GM12878 (cell line): ENCODE measurements at regions not wholly inside any gene's neighbourhood (a gene's known extent, or its start where the extent isn't known, plus 50 kb on each side); places are given as distances from the start of the nearest gene placed in this dataset.

Experiments
- ATAC-seq: fragments of 200-7000 bp; cut with Tn5 transposase; 3 replicates; pipeline ENCODE4 v1.9.1; 2020; ENCODE audit warnings: mild to moderate bottlenecking, moderate library complexity
- BruUV-seq: library from RNA; stranded (reverse); fragments of 400-500 nt; replicated peaks from 2 replicates; lab custom pipeline; 2021; lab: Mats Ljungman, UMichigan
- CTCF ChIA-PET: fragments of 300-600 bp; sonication (Branson Sonifier 250); formaldehyde crosslinking; extraction: SDS; loops from one replicate; lab custom pipeline; 2021; ENCODE audit warnings: inconsistent platforms; lab: Yijun Ruan, JAX
- POLR2A ChIA-PET: fragments of 350-600 bp; formaldehyde crosslinking; extraction: SDS; loops from one replicate; lab custom pipeline; 2021; ENCODE audit warnings: inconsistent platforms; lab: Charles Lee
- RAD21 ChIA-PET: fragments of 300-600 bp; sonication (Branson Sonifier 250); formaldehyde crosslinking; loops from one replicate; lab custom pipeline; 2023; ENCODE audit warnings: antibody characterized with exemption; ENCODE audit not compliant: unreplicated experiment; lab: Charles Lee
- SMC1A ChIA-PET: fragments of 300-600 bp; sonication (Branson Sonifier 250); formaldehyde crosslinking; loops from one replicate; lab custom pipeline; 2023; ENCODE audit not compliant: unreplicated experiment, uncharacterized antibody; lab: Charles Lee
- DNase-seq: peaks from one replicate; pipeline ENCODE4 v3.0.0-alpha.2; 2011; ENCODE audit warnings: low read depth, low spot score
- FAIRE-seq: peaks from 3 replicates; lab custom pipeline; 2011; peaks lifted over from hg19 to GRCh38; lab: Jason Lieb, UNC
- H2AFZ ChIP-seq: 2 replicates; pipeline ENCODE4 v1.6.0; 2011; ENCODE audit warnings: low read depth, low read length, control low read depth; ENCODE audit not compliant: control insufficient read depth
- H3K27ac ChIP-seq: 2 replicates; pipeline ENCODE4 v1.5.1; 2011; ENCODE audit warnings: control low read depth; ENCODE audit not compliant: control insufficient read depth, insufficient read depth
- H3K27me3 ChIP-seq, 2 experiments: replicated peaks in 1 of 2; 2 replicates each; pipeline versions ENCODE4 v1.6.0 to v1.6.1; 2011; ENCODE audit warnings: low read length in 1 of 2; ENCODE audit not compliant: control insufficient read depth in 2 of 2, insufficient read depth in 2 of 2
- H3K36me3 ChIP-seq, 2 experiments: 2 replicates each; pipeline ENCODE4 v1.5.1; 2011; ENCODE audit warnings: low read length in 1 of 2; ENCODE audit not compliant: control insufficient read depth in 2 of 2, insufficient read depth in 2 of 2
- H3K4me1 ChIP-seq: 2 replicates; pipeline ENCODE4 v1.6.1; 2011; ENCODE audit warnings: mild to moderate bottlenecking, low read length, moderate library complexity, mixed read lengths; ENCODE audit not compliant: control insufficient read depth, insufficient read depth
- H3K4me2 ChIP-seq: 2 replicates; pipeline ENCODE4 v1.6.0; 2011; ENCODE audit warnings: control low read depth; ENCODE audit not compliant: control insufficient read depth, insufficient read depth
- H3K4me3 ChIP-seq: fragments of 200-600 bp; sonication (generic); 2 replicates; pipeline ENCODE4 v1.5.1; 2016
- H3K79me2 ChIP-seq: 2 replicates; pipeline ENCODE4 v1.6.0; 2011; ENCODE audit warnings: low read length; ENCODE audit not compliant: control insufficient read depth, insufficient read depth
- H3K9ac ChIP-seq: 2 replicates; pipeline ENCODE4 v1.8.0; 2011; ENCODE audit warnings: low read length, control low read depth, mixed read lengths; ENCODE audit not compliant: control insufficient read depth, insufficient read depth
- H3K9me3 ChIP-seq: replicated peaks from 3 replicates; pipeline ENCODE4 v1.5.1; 2011; ENCODE audit warnings: mild to moderate bottlenecking, low read length; ENCODE audit not compliant: control insufficient read depth, insufficient read depth
- H4K20me1 ChIP-seq: 2 replicates; pipeline ENCODE4 v1.6.0; 2011; ENCODE audit not compliant: control insufficient read depth, insufficient read depth
- BMI1 ChIP-seq: fragments of 450-650 bp; IDR thresholded peaks from 2 replicates; pipeline ENCODE4 v1.6.1; 2016; ENCODE audit warnings: mild to moderate bottlenecking, moderate library complexity, borderline replicate concordance
- CHD1 ChIP-seq: IDR thresholded peaks from 2 replicates; pipeline ENCODE4 v1.6.1; 2012; ENCODE audit warnings: low read depth, low read length, improper control_type of control experiment
- EED ChIP-seq: sonication (generic); IDR thresholded peaks from 2 replicates; pipeline ENCODE4 v1.6.1; 2016; ENCODE audit warnings: antibody characterized with exemption, low read depth
- EP300 ChIP-seq, 2 experiments: fragments of 150-350 bp in 1 of 2; IDR thresholded peaks; 2 replicates each; pipeline ENCODE4 v1.6.1; 2011 to 2012; ENCODE audit warnings: low read depth in 2 of 2, low read length in 2 of 2, borderline replicate concordance in 1 of 2, improper control_type of control experiment in 1 of 2, inconsistent platforms in 1 of 2; ENCODE audit not compliant: control insufficient read depth in 1 of 2
- HDAC2 ChIP-seq: fragments of 200-600 bp; sonication (generic); IDR thresholded peaks from 2 replicates; pipeline ENCODE4 v1.6.1; 2017
- KAT2A ChIP-seq: conservative IDR thresholded peaks from 2 replicates; pipeline ENCODE4 v1.6.1; 2011; ENCODE audit warnings: low read depth, low read length; ENCODE audit not compliant: control insufficient read depth
- LARP7 ChIP-seq: fragments of 450-650 bp; IDR thresholded peaks from 2 replicates; pipeline ENCODE4 v1.6.1; 2017; ENCODE audit warnings: mild to moderate bottlenecking
- MYB ChIP-seq: fragments of 150-350 bp; IDR thresholded peaks from 2 replicates; pipeline ENCODE4 v1.6.1; 2014; ENCODE audit warnings: mild to moderate bottlenecking, low read depth, low read length, borderline replicate concordance
- NFYB ChIP-seq: IDR thresholded peaks from 2 replicates; pipeline ENCODE4 v1.6.1; 2011; ENCODE audit warnings: low read depth, mild to moderate bottlenecking, low read length, improper control_type of control experiment, moderate library complexity; ENCODE audit not compliant: insufficient read depth
- NR2C1 ChIP-seq: fragments of 450-650 bp; IDR thresholded peaks from 2 replicates; pipeline ENCODE4 v1.6.1; 2017; ENCODE audit warnings: antibody characterized with exemption, mild to moderate bottlenecking, moderate library complexity
- POLR2A ChIP-seq: IDR thresholded peaks from 2 replicates; pipeline ENCODE4 v1.6.1; 2011; ENCODE audit warnings: low read depth, mild to moderate bottlenecking, low read length
- RCOR1 ChIP-seq: conservative IDR thresholded peaks from 2 replicates; pipeline ENCODE4 v1.6.1; 2012; ENCODE audit warnings: low read depth, low read length, improper control_type of control experiment
- SUZ12 ChIP-seq: fragments of 200-600 bp; sonication (generic); IDR thresholded peaks from one replicate; pipeline ENCODE4 v1.6.1; 2018; ENCODE audit warnings: antibody characterized with exemption, mild to moderate bottlenecking; ENCODE audit not compliant: unreplicated experiment
- TCF3 ChIP-seq: IDR thresholded peaks from 2 replicates; pipeline ENCODE4 v1.6.1; 2012; ENCODE audit warnings: low read depth, mild to moderate bottlenecking, low read length, borderline replicate concordance; ENCODE audit not compliant: insufficient read depth
- TCF7 ChIP-seq: IDR thresholded peaks from 2 replicates; pipeline ENCODE4 v1.6.1; 2014; ENCODE audit warnings: antibody characterized with exemption, borderline replicate concordance
- ZBED1 ChIP-seq: IDR thresholded peaks from 2 replicates; pipeline ENCODE4 v1.6.1; 2016; ENCODE audit warnings: borderline replicate concordance
- ZNF207 ChIP-seq: fragments of 450-650 bp; IDR thresholded peaks from 2 replicates; pipeline ENCODE4 v1.6.1; 2014; ENCODE audit warnings: antibody characterized with exemption, mild to moderate bottlenecking, borderline replicate concordance
- WGBS: methylation state at CpG from one replicate; pipeline ENCODE4 v1.1.6; 2016; ENCODE audit warnings: low lambda C conversion rate; ENCODE audit not compliant: insufficient replicate concordance, insufficient coverage; ENCODE audit errors: missing lambda C conversion rate; 5-methylcytosine and 5-hydroxymethylcytosine counted together
- in situ Hi-C: fragments of 300-500 bp; cut with MboI; formaldehyde crosslinking; loops from 9 replicates; pipeline ENCODE4 v1.14.3; 2018; ENCODE audit warnings: mixed read lengths
- intact Hi-C: fragments of 100-400 bp; cut with micrococcal nuclease; formaldehyde crosslinking; loops from one replicate; pipeline ENCODE4 v1.14.2; 2022; ENCODE audit not compliant: unreplicated experiment
- TF ChIP-seq, protein P1 (sequence below): fragments of 150-350 bp; IDR thresholded peaks from 2 replicates; pipeline ENCODE4 v1.6.1; 2014; ENCODE audit warnings: mild to moderate bottlenecking, low read depth, low read length
- TF ChIP-seq, protein P2 (sequence below): fragments of 450-650 bp; IDR thresholded peaks from 2 replicates; pipeline ENCODE4 v1.6.1; 2014; ENCODE audit warnings: mild to moderate bottlenecking

DNA sequence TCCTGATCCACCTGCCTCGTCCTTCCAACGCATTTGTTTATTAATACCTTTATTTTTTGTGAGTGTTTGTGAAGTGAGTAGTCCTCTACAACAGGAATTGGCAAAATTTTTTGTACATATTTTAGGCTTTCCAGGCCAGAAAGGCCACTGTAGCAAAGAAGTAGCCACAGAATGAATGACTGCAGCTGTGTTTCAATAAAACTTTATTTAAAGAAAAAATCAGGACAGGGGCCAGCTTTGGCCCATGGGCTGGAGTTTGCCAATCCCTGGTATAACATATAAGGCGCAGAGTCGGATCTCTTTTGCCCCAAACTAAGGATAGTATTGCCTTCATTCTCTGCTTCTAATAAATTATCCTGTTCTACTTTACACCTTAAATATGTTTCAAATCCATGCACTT is 198.0 kb upstream of the COX10 start:
- ATAC-seq, result no peak
- no peak overlapping the region for H2AFZ ChIP-seq
- H3K79me2 ChIP-seq, result no peaks in the 10 kb centered on the region
- H3K36me3 ChIP-seq, result no peaks in the 10 kb centered on the region
- BruUV-seq, result no TSS peak
- in situ Hi-C loops (no loop called here), intact Hi-C loops (no loop called here)
- H3K4me2 ChIP-seq, result no peak overlapping the region
- SMC1A ChIA-PET, result no interaction called here
- 45% methylated on average over 4 of the region's 4 CpGs for WGBS
- no peaks in the 10 kb centered on the region for H4K20me1 ChIP-seq
- no peaks in the 10 kb centered on the region for H3K9me3 ChIP-seq
- H3K9ac ChIP-seq, result no peak overlapping the region
- no peak overlapping the region for H3K27ac ChIP-seq
- TF ChIP-seq SUZ12 (no peak), EP300 (IDR thresholded peaks at IDR 0.05; ENCODE audit: borderline replicate concordance in 1 of 2, control insufficient read depth in 1 of 2, low read depth in 2 of 2, low read length in 2 of 2) (no peak), HDAC2 (no peak), KAT2A (no peak), NFYB (no peak), TCF7 (no peak), BMI1 (no peak), RCOR1 (no peak), NR2C1 (no peak), POLR2A (no peak), MYB (no peak), ZNF207 (no peak), EED (no peak), ZBED1 (no peak), CHD1 (no peak), TCF3 (no peak), LARP7 (no peak)
- TF ChIP-seq, protein P1, sequence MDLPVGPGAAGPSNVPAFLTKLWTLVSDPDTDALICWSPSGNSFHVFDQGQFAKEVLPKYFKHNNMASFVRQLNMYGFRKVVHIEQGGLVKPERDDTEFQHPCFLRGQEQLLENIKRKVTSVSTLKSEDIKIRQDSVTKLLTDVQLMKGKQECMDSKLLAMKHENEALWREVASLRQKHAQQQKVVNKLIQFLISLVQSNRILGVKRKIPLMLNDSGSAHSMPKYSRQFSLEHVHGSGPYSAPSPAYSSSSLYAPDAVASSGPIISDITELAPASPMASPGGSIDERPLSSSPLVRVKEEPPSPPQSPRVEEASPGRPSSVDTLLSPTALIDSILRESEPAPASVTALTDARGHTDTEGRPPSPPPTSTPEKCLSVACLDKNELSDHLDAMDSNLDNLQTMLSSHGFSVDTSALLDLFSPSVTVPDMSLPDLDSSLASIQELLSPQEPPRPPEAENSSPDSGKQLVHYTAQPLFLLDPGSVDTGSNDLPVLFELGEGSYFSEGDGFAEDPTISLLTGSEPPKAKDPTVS, result no peak
- TF ChIP-seq, protein P2, sequence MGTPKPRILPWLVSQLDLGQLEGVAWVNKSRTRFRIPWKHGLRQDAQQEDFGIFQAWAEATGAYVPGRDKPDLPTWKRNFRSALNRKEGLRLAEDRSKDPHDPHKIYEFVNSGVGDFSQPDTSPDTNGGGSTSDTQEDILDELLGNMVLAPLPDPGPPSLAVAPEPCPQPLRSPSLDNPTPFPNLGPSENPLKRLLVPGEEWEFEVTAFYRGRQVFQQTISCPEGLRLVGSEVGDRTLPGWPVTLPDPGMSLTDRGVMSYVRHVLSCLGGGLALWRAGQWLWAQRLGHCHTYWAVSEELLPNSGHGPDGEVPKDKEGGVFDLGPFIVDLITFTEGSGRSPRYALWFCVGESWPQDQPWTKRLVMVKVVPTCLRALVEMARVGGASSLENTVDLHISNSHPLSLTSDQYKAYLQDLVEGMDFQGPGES, result no peak
- POLR2A ChIA-PET, result no interaction called here
- CTCF ChIA-PET, result no interaction called here
- no peaks in the 10 kb centered on the region for H3K4me1 ChIP-seq
- RAD21 ChIA-PET, result no interaction called here
- DNase-seq, result no peak
- H3K27me3 ChIP-seq, result no peaks in the 10 kb centered on the region
- FAIRE-seq, result no peak
- H3K4me3 ChIP-seq, result no peak overlapping the region
